Posterior cingulate gyrus (tissue), 11 donors: ENCODE measurements at regions not wholly inside any gene's neighbourhood (a gene's known extent, or its start where the extent isn't known, plus 50 kb on each side); places are given as distances from the start of the nearest gene placed in this dataset.

Source experiments
- DNase-seq, 10 donors: peaks; one replicate each; pipeline versions ENCODE4 v3.0.0 to v3.0.0-alpha.2; 2020 to 2021; ENCODE audit warnings: mixed read lengths in 3 of 10
- intact Hi-C: fragments of 100-400 bp; cut with DNase I; formaldehyde crosslinking; loops from one replicate; pipeline ENCODE4 v1.15.1; 2023

- DNase-seq, result no peak
- intact Hi-C loops, result no loop called here
Measured at GRCh38 chr3:81291586-81291985, 469.9 kb downstream of the GBE1 start.

DNA sequence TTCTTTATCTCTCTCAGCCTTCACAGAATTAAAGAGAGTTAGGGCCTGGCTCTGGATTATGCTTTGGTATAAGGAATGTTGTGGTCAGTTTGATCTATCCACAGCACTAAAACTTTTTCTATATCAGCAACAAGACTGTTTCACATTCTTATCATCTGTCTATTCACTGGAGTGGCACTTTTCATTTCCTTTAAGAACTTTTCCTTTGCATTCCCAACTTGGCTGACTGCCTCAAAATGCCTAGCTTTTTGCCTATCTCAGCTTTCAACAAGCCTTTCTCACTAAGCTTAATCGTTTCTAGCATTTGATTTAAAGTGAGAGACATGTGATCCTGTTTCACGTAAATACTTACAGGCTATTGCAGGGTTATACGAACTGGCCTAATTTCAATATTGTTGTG lies 471.8 kb downstream of the GBE1 start:
- DNase-seq, result no peak
- intact Hi-C loops, result no loop called here

DNA sequence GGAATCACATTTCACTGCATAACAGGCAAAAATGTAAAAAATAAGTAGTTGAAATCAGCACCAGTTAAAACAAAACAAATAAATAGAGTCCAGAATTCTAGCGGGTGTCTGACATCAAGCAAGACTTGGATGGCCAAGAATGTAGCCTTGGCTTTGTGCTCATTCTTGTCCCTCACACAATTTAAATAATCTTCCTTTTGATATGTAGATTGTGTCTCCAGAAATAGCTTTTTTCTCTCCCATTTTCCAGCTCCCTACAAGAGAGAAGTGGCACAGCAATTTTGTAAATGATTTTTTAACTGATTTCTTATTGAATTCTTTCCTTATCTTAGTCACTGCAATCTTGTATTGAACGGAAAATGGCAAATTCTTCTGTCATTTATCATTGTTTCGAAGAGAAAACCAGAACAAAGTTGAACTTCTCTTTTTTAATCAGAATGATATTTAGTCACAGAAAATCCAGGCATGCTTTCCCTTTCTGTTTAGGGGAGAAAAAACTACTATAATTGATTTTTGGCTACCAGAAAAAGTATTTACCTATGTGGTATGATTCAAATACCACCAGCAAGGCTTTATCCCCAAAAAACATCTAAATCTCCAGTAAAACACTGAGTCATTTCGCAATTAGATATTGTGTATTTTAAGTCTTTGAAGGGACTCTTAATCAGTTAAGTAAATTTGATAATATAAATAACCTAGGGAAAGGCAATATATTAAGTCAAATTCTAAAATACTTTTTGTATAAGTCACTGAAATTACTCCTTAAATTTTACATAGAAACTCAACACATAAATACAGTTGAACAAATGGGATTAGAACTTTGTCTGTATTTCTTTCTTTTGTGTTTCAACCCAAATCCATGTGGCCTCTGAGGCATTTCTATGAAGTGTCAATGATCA lies 481.7 kb downstream of the GBE1 start:
- intact Hi-C loops, result no loop called here
- no peak for DNase-seq

GRCh38 chr3:81277853-81278252 lies 483.6 kb downstream of the GBE1 start:
- intact Hi-C loops, result no loop called here

GRCh38 chr3:81274671-81275070 lies 486.8 kb downstream of the GBE1 start:
- no peak for DNase-seq
- intact Hi-C loops, result no loop called here

More at GRCh38 chr3:81277853-81278252, 483.6 kb downstream of the GBE1 start:
- no peak for DNase-seq

DNA sequence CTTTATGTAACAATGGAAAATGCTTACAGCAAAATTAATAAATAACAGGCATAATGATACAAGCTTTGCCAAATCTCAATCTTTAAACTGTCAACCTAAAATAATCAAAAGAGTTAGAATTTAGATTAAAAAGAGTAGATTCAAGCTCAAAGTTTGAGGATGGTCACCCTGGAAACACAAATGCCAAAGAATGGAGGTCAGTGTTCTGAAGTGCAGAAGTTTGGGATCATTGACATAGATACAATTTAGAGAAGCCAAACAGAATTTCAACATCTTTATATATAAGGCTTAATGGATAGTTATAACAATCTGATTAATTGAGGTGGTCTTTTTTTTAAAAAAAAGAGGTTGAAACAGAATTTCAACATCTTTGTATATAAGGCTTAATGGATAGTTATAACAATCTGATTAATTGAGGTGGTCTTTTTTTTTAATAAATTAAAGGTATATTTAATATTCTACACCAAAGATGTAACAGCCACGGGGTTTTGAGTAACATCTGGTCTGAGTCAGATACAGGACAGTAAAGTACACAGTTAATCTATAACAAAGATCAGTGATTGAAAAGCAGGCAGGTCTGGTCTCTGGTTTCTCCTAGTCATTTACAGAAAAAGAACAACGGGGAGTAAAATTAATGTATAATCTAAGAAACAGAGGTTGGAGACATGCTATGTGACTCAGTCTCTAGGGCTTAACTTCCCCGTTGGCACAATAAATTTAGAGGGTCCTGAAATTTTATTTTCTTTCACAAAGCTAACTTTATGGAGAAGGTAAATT lies 490.7 kb downstream of the GBE1 start:
- intact Hi-C loops, result no loop called here
- no peak for DNase-seq

- intact Hi-C loops, result no loop called here
- DNase-seq, result no peak
Measured at GRCh38 chr3:81268526-81268925, 492.9 kb downstream of the GBE1 start.

GRCh38 chr3:81261996-81262395 lies 499.4 kb downstream of the GBE1 start:
- DNase-seq, result no peak
- intact Hi-C loops, result no loop called here

- no peak for DNase-seq
- intact Hi-C loops, result no loop called here
Measured at GRCh38 chr3:81255463-81255862, 506.0 kb downstream of the GBE1 start.

- intact Hi-C loops, result no loop called here
- peak in 5 of 10 donors; percentile 11 to 82 (median 50) for DNase-seq
Measured at GRCh38 chr3:81251096-81251495, 510.3 kb downstream of the GBE1 start.

DNA sequence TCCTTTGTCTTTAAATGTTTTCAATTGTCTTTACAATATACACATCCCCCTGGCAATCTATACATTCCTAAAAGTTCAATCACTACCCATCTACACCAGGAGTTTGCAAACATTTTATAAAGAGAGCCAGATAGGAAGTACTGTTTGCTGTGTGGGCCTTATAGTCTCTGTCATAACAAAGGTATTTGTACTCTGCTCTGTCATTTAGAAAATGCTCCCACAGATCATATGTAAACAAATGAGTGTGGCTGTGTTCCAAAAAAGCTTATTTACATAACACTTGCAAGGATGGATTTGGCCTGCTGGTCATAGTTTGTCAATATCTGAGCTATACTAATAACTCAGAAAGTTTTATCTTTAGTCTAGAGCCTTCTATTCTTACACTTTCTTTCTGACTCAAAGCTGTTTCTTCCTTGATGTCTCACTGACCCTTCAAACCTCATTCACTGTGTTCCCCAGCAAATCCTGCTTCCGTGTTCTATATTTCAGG lies 511.9 kb downstream of the GBE1 start:
- no peak for DNase-seq
- intact Hi-C loops, result loop anchor here (10.0 kb wide), 1 partner anchor 1725 kb away; no protein-coding TSS in a partner anchor

- DNase-seq, result peak in 3 of 10 donors; percentile 4 to 46 (median 8)
- intact Hi-C loops, result loop anchor here (10.0 kb wide), 1 partner anchor 1721 kb away; no protein-coding TSS in a partner anchor
Measured at GRCh38 chr3:81245501-81245900, 515.9 kb downstream of the GBE1 start.

DNA sequence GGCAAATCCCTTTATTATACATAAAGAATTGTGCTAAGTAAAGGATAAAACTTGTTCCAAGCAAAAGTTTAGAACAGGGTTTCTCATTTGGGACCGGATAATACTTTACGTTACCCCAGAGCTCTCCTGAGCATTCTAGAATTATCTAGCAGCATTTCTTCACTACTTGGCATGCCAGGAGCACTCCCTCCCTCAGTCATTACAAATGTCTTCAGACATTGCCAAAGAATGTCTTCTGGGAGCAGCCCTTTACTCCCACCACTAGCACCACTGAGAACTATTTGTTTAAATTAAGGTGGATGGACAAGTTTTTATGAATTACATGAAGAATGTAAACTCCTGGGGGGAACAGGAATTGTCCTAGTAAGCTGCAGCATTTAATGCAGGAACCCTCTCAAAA lies 516.4 kb downstream of the GBE1 start:
- intact Hi-C loops, result loop anchor here (10.0 kb wide), 1 partner anchor 1720 kb away; no protein-coding TSS in a partner anchor
- no peak for DNase-seq

GRCh38 chr3:81244231-81244630 lies 517.2 kb downstream of the GBE1 start:
- intact Hi-C loops, result loop anchor here (10.0 kb wide), 1 partner anchor 1719 kb away; no protein-coding TSS in a partner anchor
- DNase-seq, result no peak

GRCh38 chr3:81242871-81243270 lies 518.6 kb downstream of the GBE1 start:
- intact Hi-C loops, result loop anchor here (10.0 kb wide), 1 partner anchor 1718 kb away; no protein-coding TSS in a partner anchor
- no peak for DNase-seq

GRCh38 chr3:81237181-81237580 lies 524.3 kb downstream of the GBE1 start:
- intact Hi-C loops, result no loop called here
- DNase-seq, result no peak

DNA sequence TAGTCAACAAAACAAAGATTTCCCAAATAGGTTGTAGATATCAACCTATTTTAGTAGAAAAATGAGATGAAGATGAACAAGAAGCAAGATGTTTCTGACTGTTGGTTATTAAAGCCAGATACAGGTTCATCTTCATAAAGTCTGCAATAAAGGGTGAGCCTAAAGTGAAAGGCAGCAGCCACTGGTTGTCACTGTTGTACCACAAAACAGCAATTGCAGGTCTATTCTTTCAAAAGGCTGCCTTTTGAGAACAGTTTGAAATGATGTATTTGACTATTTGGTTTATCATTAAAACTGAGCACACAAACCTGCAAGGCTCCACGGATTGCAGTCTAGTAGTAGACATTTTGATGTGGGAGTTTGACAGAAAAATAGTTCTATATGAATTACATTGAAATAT lies 543.4 kb downstream of the GBE1 start:
- intact Hi-C loops, result no loop called here
- DNase-seq, result peak in 5 of 10 donors; percentile 9 to 29 (median 9)

- DNase-seq, result no peak
- intact Hi-C loops, result no loop called here
Measured at GRCh38 chr3:81217101-81217500, 544.3 kb downstream of the GBE1 start.

GRCh38 chr3:81216192-81216591 lies 545.3 kb downstream of the GBE1 start:
- intact Hi-C loops, result no loop called here
- DNase-seq, result no peak

GRCh38 chr3:81214631-81215030 lies 546.8 kb downstream of the GBE1 start:
- no peak for DNase-seq
- intact Hi-C loops, result no loop called here

DNA sequence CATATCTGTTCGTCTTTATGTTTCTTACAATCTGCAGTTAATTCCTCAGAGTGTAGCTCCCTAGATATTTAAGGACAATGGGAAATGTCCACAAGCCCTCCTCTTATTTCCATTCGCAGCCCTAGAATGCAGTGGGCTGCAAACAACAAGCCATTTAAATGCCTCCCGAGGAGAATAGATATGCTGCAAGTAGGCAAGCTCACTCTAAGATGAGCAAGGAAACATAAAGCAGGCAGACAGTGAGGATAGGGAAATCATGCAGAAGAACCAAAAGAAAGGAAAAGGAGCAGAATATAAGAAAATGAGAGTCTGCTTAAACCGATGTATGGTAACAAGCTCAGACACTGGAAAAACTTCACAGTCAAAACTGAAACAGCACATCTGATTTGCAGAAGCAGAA lies 561.9 kb downstream of the GBE1 start:
- intact Hi-C loops, result no loop called here
- DNase-seq, result no peak
